ENCODE measurements at regions not wholly inside any gene's neighbourhood (a gene's known extent, or its start where the extent isn't known, plus 50 kb on each side); places are given as distances from the start of the nearest gene placed in this dataset.

GRCh38 chr16:87127061-87127765 is 190.0 kb downstream of the C16orf95 start:
- TF ChIP-seq CTCF (IDR thresholded peaks at IDR 0.05; ENCODE audit: low read depth, low read length), result no peak
- TF ChIP-seq EZH2phosphoT487 (IDR thresholded peaks at IDR 0.05; ENCODE audit: low read depth), result no peak
